GM12878 (cell line): ENCODE measurements at regions not wholly inside any gene's neighbourhood (a gene's known extent, or its start where the extent isn't known, plus 50 kb on each side); places are given as distances from the start of the nearest gene placed in this dataset.

Experiments
- BCL3 ChIP-seq: IDR thresholded peaks from 2 replicates; pipeline ENCODE4 v1.6.1; 2011; ENCODE audit warnings: borderline replicate concordance, low read depth, mild to moderate bottlenecking, moderate library complexity, low read length; ENCODE audit not compliant: insufficient read depth, poor library complexity, severe bottlenecking
- CTCF ChIP-seq, 3 experiments: IDR thresholded peaks in 2 of 3; conservative IDR thresholded peaks in 1 of 3; 2 replicates each; pipeline ENCODE4 v1.5.1; 2011; ENCODE audit warnings: low read depth in 3 of 3, low read length in 3 of 3, mild to moderate bottlenecking in 3 of 3, control low read depth in 2 of 3, moderate library complexity in 2 of 3, inconsistent platforms in 1 of 3, mixed read lengths in 1 of 3; ENCODE audit not compliant: control insufficient read depth in 2 of 3, insufficient read depth in 1 of 3; ENCODE audit errors: extremely low read depth in 1 of 3
- EP300 ChIP-seq, 2 experiments: fragments of 150-350 bp in 1 of 2; IDR thresholded peaks; 2 replicates each; pipeline ENCODE4 v1.6.1; 2011 to 2012; ENCODE audit warnings: low read depth in 2 of 2, low read length in 2 of 2, borderline replicate concordance in 1 of 2, improper control_type of control experiment in 1 of 2, inconsistent platforms in 1 of 2; ENCODE audit not compliant: control insufficient read depth in 1 of 2
- EZH2 ChIP-seq: IDR thresholded peaks from 2 replicates; pipeline ENCODE4 v1.6.1; 2012; ENCODE audit warnings: low read depth, mild to moderate bottlenecking, control low read depth, inconsistent platforms, low read length, borderline replicate concordance; ENCODE audit not compliant: control insufficient read depth
- HCFC1 ChIP-seq: fragments of 150-350 bp; IDR thresholded peaks from 2 replicates; pipeline ENCODE4 v1.6.1; 2014; ENCODE audit warnings: low read length
- IRF5 ChIP-seq: fragments of 450-650 bp; IDR thresholded peaks from 2 replicates; pipeline ENCODE4 v1.6.1; 2017; ENCODE audit warnings: borderline replicate concordance
- NR2C1 ChIP-seq: fragments of 450-650 bp; IDR thresholded peaks from 2 replicates; pipeline ENCODE4 v1.6.1; 2017; ENCODE audit warnings: antibody characterized with exemption, mild to moderate bottlenecking, moderate library complexity
- POLR2A ChIP-seq: IDR thresholded peaks from 2 replicates; pipeline ENCODE4 v1.6.1; 2011; ENCODE audit warnings: low read depth, mild to moderate bottlenecking, low read length
- POLR2AphosphoS5 ChIP-seq: IDR thresholded peaks from 2 replicates; pipeline ENCODE4 v1.6.1; 2011; ENCODE audit warnings: mild to moderate bottlenecking, low read length, inconsistent platforms
- TARDBP ChIP-seq: IDR thresholded peaks from 2 replicates; pipeline ENCODE4 v1.6.1; 2016; ENCODE audit warnings: borderline replicate concordance

- TF ChIP-seq EP300 (IDR thresholded peaks at IDR 0.05; ENCODE audit: borderline replicate concordance in 1 of 2, control insufficient read depth in 1 of 2, low read depth in 2 of 2, low read length in 2 of 2) (no peak), TARDBP (no peak), IRF5 (no peak), CTCF (IDR thresholded peaks at IDR 0.05 in 2 of 3, conservative IDR thresholded peaks at IDR 0.05 in 1 of 3; ENCODE audit: control insufficient read depth in 2 of 3, extremely low read depth in 1 of 3, insufficient read depth in 1 of 3, low read depth in 3 of 3, low read length in 3 of 3) (no peak), POLR2A (no peak), BCL3 (no peak), NR2C1 (no peak), EZH2 (no peak), HCFC1 (no peak), POLR2AphosphoS5 (no peak)
Observed at GRCh38 chr12:61029516-61029915, 1230.7 kb upstream of the USP15 start.
